ENCODE measurements at regions not wholly inside any gene's neighbourhood (a gene's known extent, or its start where the extent isn't known, plus 50 kb on each side); places are given as distances from the start of the nearest gene placed in this dataset.
"Not testable (repeated sequence)": the region's sequence is repeated elsewhere in the genome, so short reads cannot be mapped to it uniquely, and the experiment has no call there.

DNA sequence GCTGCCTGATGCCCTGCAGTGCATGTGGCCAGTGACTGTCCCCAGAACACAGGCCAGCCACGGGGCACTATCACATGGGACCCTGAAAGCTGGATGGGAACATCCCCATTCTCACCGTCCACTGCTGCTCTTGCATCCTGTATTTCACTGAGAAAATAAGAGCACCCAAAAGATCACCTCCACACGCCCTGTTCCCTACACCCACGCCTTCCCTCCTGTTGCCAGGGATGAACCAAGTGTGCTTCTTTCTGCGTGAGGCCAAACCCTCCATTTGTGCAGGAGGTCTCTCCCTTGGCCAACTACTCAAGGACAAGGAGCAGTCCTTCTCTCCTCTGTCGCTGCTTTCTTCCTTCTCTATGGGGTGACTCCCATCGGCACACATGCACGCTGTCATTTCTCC is 118.3 kb downstream of the LRRC37A3 start:
- TF ChIP-seq, protein P1, sequence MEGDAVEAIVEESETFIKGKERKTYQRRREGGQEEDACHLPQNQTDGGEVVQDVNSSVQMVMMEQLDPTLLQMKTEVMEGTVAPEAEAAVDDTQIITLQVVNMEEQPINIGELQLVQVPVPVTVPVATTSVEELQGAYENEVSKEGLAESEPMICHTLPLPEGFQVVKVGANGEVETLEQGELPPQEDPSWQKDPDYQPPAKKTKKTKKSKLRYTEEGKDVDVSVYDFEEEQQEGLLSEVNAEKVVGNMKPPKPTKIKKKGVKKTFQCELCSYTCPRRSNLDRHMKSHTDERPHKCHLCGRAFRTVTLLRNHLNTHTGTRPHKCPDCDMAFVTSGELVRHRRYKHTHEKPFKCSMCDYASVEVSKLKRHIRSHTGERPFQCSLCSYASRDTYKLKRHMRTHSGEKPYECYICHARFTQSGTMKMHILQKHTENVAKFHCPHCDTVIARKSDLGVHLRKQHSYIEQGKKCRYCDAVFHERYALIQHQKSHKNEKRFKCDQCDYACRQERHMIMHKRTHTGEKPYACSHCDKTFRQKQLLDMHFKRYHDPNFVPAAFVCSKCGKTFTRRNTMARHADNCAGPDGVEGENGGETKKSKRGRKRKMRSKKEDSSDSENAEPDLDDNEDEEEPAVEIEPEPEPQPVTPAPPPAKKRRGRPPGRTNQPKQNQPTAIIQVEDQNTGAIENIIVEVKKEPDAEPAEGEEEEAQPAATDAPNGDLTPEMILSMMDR (IDR thresholded peaks at IDR 0.05; ENCODE audit: extremely low read depth in 1 of 2, insufficient read depth in 1 of 2, low read depth in 1 of 2, low read length in 2 of 2), result not testable (repeated sequence)
- TF ChIP-seq POLR2A (IDR thresholded peaks at IDR 0.05; ENCODE audit: low read depth, low read length); EZH2 (IDR thresholded peaks at IDR 0.05; ENCODE audit: borderline replicate concordance, low read depth, low read length, severe bottlenecking); POLR2AphosphoS5 (IDR thresholded peaks at IDR 0.05; ENCODE audit: insufficient read depth, low read depth, low read length); FOS (IDR thresholded peaks at IDR 0.05; ENCODE audit: borderline replicate concordance, insufficient read depth, low read length): not testable (repeated sequence)
- TF ChIP-seq, protein P2, sequence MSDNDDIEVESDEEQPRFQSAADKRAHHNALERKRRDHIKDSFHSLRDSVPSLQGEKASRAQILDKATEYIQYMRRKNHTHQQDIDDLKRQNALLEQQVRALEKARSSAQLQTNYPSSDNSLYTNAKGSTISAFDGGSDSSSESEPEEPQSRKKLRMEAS (IDR thresholded peaks at IDR 0.05; ENCODE audit: insufficient read depth, insufficient read length), result not testable (repeated sequence)

Data from endothelial cell of umbilical vein (primary cell).